Neural cell (in vitro differentiated cells): ENCODE measurements at regions not wholly inside any gene's neighbourhood (a gene's known extent, or its start where the extent isn't known, plus 50 kb on each side); places are given as distances from the start of the nearest gene placed in this dataset.
"Not testable (repeated sequence)": the region's sequence is repeated elsewhere in the genome, so short reads cannot be mapped to it uniquely, and the experiment has no call there.

ENCODE experiments used
- EP300 ChIP-seq: fragments of 450-650 bp; conservative IDR thresholded peaks from 2 replicates; pipeline ENCODE4 v1.6.1; 2014; ENCODE audit warnings: antibody characterized with exemption, mild to moderate bottlenecking, moderate library complexity; ENCODE audit not compliant: poor library complexity, severe bottlenecking
- EZH2 ChIP-seq: fragments of 200-600, 300-800 bp; shearing (Covaris generic), sonication (generic); IDR thresholded peaks from 2 replicates; pipeline ENCODE4 v1.6.1; 2014; ENCODE audit warnings: antibody characterized with exemption, low read length, borderline replicate concordance, mild to moderate bottlenecking; ENCODE audit not compliant: insufficient read depth, poor library complexity, severe bottlenecking
- MXI1 ChIP-seq: fragments of 450-650 bp; conservative IDR thresholded peaks from 2 replicates; pipeline ENCODE4 v1.6.1; 2014; ENCODE audit warnings: antibody characterized with exemption, mild to moderate bottlenecking; ENCODE audit not compliant: poor library complexity, severe bottlenecking
- POLR2AphosphoS5 ChIP-seq: IDR thresholded peaks from 2 replicates; pipeline ENCODE4 v1.6.1; 2012
- REST ChIP-seq: IDR thresholded peaks from 2 replicates; pipeline ENCODE4 v1.6.1; 2012; ENCODE audit warnings: borderline replicate concordance
- TAF1 ChIP-seq: IDR thresholded peaks from 2 replicates; pipeline ENCODE4 v1.6.1; 2012; ENCODE audit warnings: low read depth
- TF ChIP-seq, protein P1 (sequence below): fragments of 450-650 bp; IDR thresholded peaks from 2 replicates; pipeline ENCODE4 v1.5.1; 2014; ENCODE audit warnings: antibody characterized with exemption, mild to moderate bottlenecking, moderate library complexity; ENCODE audit not compliant: poor library complexity, severe bottlenecking

- not testable (repeated sequence) for TF ChIP-seq EZH2, REST, TAF1, MXI1, EP300, POLR2AphosphoS5
- TF ChIP-seq, protein P1, sequence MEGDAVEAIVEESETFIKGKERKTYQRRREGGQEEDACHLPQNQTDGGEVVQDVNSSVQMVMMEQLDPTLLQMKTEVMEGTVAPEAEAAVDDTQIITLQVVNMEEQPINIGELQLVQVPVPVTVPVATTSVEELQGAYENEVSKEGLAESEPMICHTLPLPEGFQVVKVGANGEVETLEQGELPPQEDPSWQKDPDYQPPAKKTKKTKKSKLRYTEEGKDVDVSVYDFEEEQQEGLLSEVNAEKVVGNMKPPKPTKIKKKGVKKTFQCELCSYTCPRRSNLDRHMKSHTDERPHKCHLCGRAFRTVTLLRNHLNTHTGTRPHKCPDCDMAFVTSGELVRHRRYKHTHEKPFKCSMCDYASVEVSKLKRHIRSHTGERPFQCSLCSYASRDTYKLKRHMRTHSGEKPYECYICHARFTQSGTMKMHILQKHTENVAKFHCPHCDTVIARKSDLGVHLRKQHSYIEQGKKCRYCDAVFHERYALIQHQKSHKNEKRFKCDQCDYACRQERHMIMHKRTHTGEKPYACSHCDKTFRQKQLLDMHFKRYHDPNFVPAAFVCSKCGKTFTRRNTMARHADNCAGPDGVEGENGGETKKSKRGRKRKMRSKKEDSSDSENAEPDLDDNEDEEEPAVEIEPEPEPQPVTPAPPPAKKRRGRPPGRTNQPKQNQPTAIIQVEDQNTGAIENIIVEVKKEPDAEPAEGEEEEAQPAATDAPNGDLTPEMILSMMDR: not testable (repeated sequence)
These were observed 510.5 kb downstream of the KLHL13 start for GRCh38 chrX:117606101-117606500.
